ENCODE measurements at regions not wholly inside any gene's neighbourhood (a gene's known extent, or its start where the extent isn't known, plus 50 kb on each side); places are given as distances from the start of the nearest gene placed in this dataset.

DNA sequence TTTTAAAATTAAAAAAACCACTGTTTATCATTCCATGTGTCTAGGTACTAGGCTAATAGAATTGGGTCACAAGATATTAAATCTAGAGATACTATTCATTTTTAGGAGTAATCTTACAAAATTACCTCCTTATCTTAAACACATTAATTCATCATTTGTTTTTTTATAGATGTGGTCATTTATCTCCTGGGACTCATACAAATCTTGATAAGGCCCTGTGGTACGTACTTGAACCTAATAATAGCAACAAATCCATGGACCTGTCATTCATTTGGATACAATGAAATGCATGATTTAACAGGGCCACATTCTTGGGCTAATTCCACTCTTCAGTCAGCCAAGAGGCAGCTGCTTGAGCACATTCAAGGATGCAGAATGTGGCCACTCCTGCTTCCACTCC is 66.4 kb upstream of the MARCHF11 start:
- BruUV-seq (replicated peaks): no TSS peak
- TF ChIP-seq TCF7L2 (IDR thresholded peaks at IDR 0.05; ENCODE audit: borderline replicate concordance, extremely low read depth, insufficient read depth, insufficient read length): no peak
- TF ChIP-seq ZFX (IDR thresholded peaks at IDR 0.05): no peak
- TF ChIP-seq EGR1 (IDR thresholded peaks at IDR 0.05; ENCODE audit: low read depth): no peak
- TF ChIP-seq REST (IDR thresholded peaks at IDR 0.05; ENCODE audit: low read depth): no peak
- TF ChIP-seq SIN3A (IDR thresholded peaks at IDR 0.05; ENCODE audit: low read depth): no peak
- no peak overlapping the region for H3K27ac ChIP-seq (ENCODE audit: low read depth, low read length)
- ChIA-PET RAD21 (ENCODE audit: low non-redundant PET in 1 of 2, low total read pairs in 2 of 2, uncharacterized antibody in 2 of 2, unreplicated experiment in 2 of 2) (no interaction called here), CTCF (no interaction called here), POLR2A (no interaction called here)
- intact Hi-C loops (cut with micrococcal nuclease): no loop called here
- no peaks in the 10 kb centered on the region for H3K9me3 ChIP-seq (ENCODE audit: control insufficient read depth in 1 of 2, insufficient read depth in 1 of 2, low read depth in 1 of 2, low read length in 2 of 2)
- H3K9ac ChIP-seq (ENCODE audit: low read length): no peak overlapping the region
- H3K4me3 ChIP-seq (replicated peaks in 1 of 2; ENCODE audit: low read depth in 1 of 2, low read length in 2 of 2): no peak overlapping the region
- ATAC-seq (no peak), DNase-seq (ENCODE audit: low read depth, low spot score) (no peak)
- no peaks in the 10 kb centered on the region for H3K79me2 ChIP-seq (ENCODE audit: insufficient read depth, low read length)
- H4K20me1 ChIP-seq (ENCODE audit: insufficient read depth): no peaks in the 10 kb centered on the region
- H3K27me3 ChIP-seq (ENCODE audit: insufficient read depth, low read length): no peaks in the 10 kb centered on the region
- H3K4me1 ChIP-seq (ENCODE audit: control insufficient read depth in 1 of 2, insufficient read depth in 2 of 2, low read length in 2 of 2): no peaks in the 10 kb centered on the region
- H3K9me2 ChIP-seq (ENCODE audit: insufficient read depth): no peaks in the 10 kb centered on the region
- no peak overlapping the region for H3K4me2 ChIP-seq (ENCODE audit: low read length)
- H3K36me3 ChIP-seq (ENCODE audit: control insufficient read depth in 1 of 2, insufficient read depth in 2 of 2, low read length in 2 of 2): no peaks in the 10 kb centered on the region
- H2AFZ ChIP-seq (ENCODE audit: low read depth, low read length, poor library complexity, severe bottlenecking): no peak overlapping the region

- Histone ChIP-seq H4K20me1 (ENCODE audit: insufficient read depth) (no peaks in the 10 kb centered on the region), H3K27me3 (ENCODE audit: insufficient read depth, low read length) (no peaks in the 10 kb centered on the region), H3K9me3 (ENCODE audit: control insufficient read depth in 1 of 2, insufficient read depth in 1 of 2, low read depth in 1 of 2, low read length in 2 of 2) (no peaks in the 10 kb centered on the region), H3K9ac (ENCODE audit: low read length) (no peak overlapping the region), H3K79me2 (ENCODE audit: insufficient read depth, low read length) (no peaks in the 10 kb centered on the region), H2AFZ (ENCODE audit: low read depth, low read length, poor library complexity, severe bottlenecking) (no peak overlapping the region), H3K9me2 (ENCODE audit: insufficient read depth) (no peaks in the 10 kb centered on the region), H3K4me1 (ENCODE audit: control insufficient read depth in 1 of 2, insufficient read depth in 2 of 2, low read length in 2 of 2) (no peaks in the 10 kb centered on the region), H3K4me2 (ENCODE audit: low read length) (no peak overlapping the region), H3K4me3 (replicated peaks in 1 of 2; ENCODE audit: low read depth in 1 of 2, low read length in 2 of 2) (no peak overlapping the region), H3K36me3 (ENCODE audit: control insufficient read depth in 1 of 2, insufficient read depth in 2 of 2, low read length in 2 of 2) (no peaks in the 10 kb centered on the region), H3K27ac (ENCODE audit: low read depth, low read length) (no peak overlapping the region)
- ATAC-seq (no peak), DNase-seq (ENCODE audit: low read depth, low spot score) (no peak)
- ChIA-PET RAD21 (ENCODE audit: low non-redundant PET in 1 of 2, low total read pairs in 2 of 2, uncharacterized antibody in 2 of 2, unreplicated experiment in 2 of 2) (no interaction called here), POLR2A (no interaction called here), CTCF (no interaction called here)
- BruUV-seq (replicated peaks): no TSS peak
- intact Hi-C loops (cut with micrococcal nuclease): no loop called here
- TF ChIP-seq ZFX (IDR thresholded peaks at IDR 0.05) (no peak), SIN3A (IDR thresholded peaks at IDR 0.05; ENCODE audit: low read depth) (no peak), ZNF274 (IDR thresholded peaks at IDR 0.05; ENCODE audit: low read depth, low read length) (no peak), EGR1 (IDR thresholded peaks at IDR 0.05; ENCODE audit: low read depth) (no peak), ZBTB33 (IDR thresholded peaks at IDR 0.05; ENCODE audit: extremely low read depth, insufficient replicate concordance, low read length) (no peak), YY1 (IDR thresholded peaks at IDR 0.05; ENCODE audit: extremely low read depth, insufficient replicate concordance, low read depth, low read length) (no peak), MAX (IDR thresholded peaks at IDR 0.05) (no peak), TCF7L2 (IDR thresholded peaks at IDR 0.05; ENCODE audit: borderline replicate concordance, extremely low read depth, insufficient read depth, insufficient read length) (no peak)
- TF ChIP-seq, protein P1, sequence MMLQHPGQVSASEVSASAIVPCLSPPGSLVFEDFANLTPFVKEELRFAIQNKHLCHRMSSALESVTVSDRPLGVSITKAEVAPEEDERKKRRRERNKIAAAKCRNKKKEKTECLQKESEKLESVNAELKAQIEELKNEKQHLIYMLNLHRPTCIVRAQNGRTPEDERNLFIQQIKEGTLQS (IDR thresholded peaks at IDR 0.05): no peak
Measured at GRCh38 chr5:16245249-16245648, 65.7 kb upstream of the MARCHF11 start.
